ENCODE measurements at regions not wholly inside any gene's neighbourhood (a gene's known extent, or its start where the extent isn't known, plus 50 kb on each side); places are given as distances from the start of the nearest gene placed in this dataset.

- Histone ChIP-seq H2AFZ (ENCODE audit: low read depth, low read length) (no peak overlapping the region), H3K79me2 (replicated peaks; ENCODE audit: insufficient read depth, low read length) (no peaks in the 10 kb centered on the region), H3K9ac (ENCODE audit: low read length) (no peak overlapping the region), H3K27ac (ENCODE audit: low read length) (no peak overlapping the region), H4K20me1 (ENCODE audit: insufficient read depth) (no peaks in the 10 kb centered on the region), H3K4me2 (ENCODE audit: low read length) (no peak overlapping the region), H3K27me3 (ENCODE audit: insufficient read depth, low read depth, low read length) (no peaks in the 10 kb centered on the region), H3K36me3 (ENCODE audit: insufficient read depth, low read length) (no peaks in the 10 kb centered on the region), H3K4me3 (ENCODE audit: low read length) (no peak overlapping the region), H3K9me2 (ENCODE audit: insufficient read depth, low read length) (no peaks in the 10 kb centered on the region), H3F3A (ENCODE audit: insufficient read depth, low read length, poor library complexity, severe bottlenecking) (no peaks in the 10 kb centered on the region), H3K9me3 (ENCODE audit: low read length) (no peaks in the 10 kb centered on the region)
- TF ChIP-seq EP300 (conservative IDR thresholded peaks at IDR 0.05; ENCODE audit: poor library complexity, severe bottlenecking) = no peak
- no peak for TF ChIP-seq POLR2AphosphoS5 (IDR thresholded peaks at IDR 0.05)
- TF ChIP-seq SMC3 (conservative IDR thresholded peaks at IDR 0.05; ENCODE audit: poor library complexity) = no peak
- no peak for TF ChIP-seq TAF1 (IDR thresholded peaks at IDR 0.05; ENCODE audit: low read depth)
- TF ChIP-seq REST (IDR thresholded peaks at IDR 0.05; ENCODE audit: borderline replicate concordance) = no peak
- TF ChIP-seq CTCF (IDR thresholded peaks at IDR 0.05; ENCODE audit: poor library complexity, severe bottlenecking) = no peak
- TF ChIP-seq RAD21 (conservative IDR thresholded peaks at IDR 0.05) = no peak
- TF ChIP-seq EZH2 (IDR thresholded peaks at IDR 0.05; ENCODE audit: borderline replicate concordance, insufficient read depth, low read length, poor library complexity, severe bottlenecking) = no peak
- TF ChIP-seq MXI1 (conservative IDR thresholded peaks at IDR 0.05; ENCODE audit: poor library complexity, severe bottlenecking) = no peak
These were observed 62.7 kb upstream of the MRI1 start for GRCh38 chr19:13701624-13702023.

- no peaks in the 10 kb centered on the region for H3K36me3 ChIP-seq (ENCODE audit: insufficient read depth, low read length)
- no peak overlapping the region for H3K4me3 ChIP-seq (ENCODE audit: low read length)
- no peaks in the 10 kb centered on the region for H3K9me3 ChIP-seq (ENCODE audit: low read length)
- H3K79me2 ChIP-seq (replicated peaks; ENCODE audit: insufficient read depth, low read length) = no peaks in the 10 kb centered on the region
- H3K9me2 ChIP-seq (ENCODE audit: insufficient read depth, low read length) = no peaks in the 10 kb centered on the region
- H3K27ac ChIP-seq (ENCODE audit: low read length) = no peak overlapping the region
- no peaks in the 10 kb centered on the region for H3F3A ChIP-seq (ENCODE audit: insufficient read depth, low read length, poor library complexity, severe bottlenecking)
- no peaks in the 10 kb centered on the region for H4K20me1 ChIP-seq (ENCODE audit: insufficient read depth)
- H3K4me2 ChIP-seq (ENCODE audit: low read length) = no peak overlapping the region
- TF ChIP-seq EP300 (conservative IDR thresholded peaks at IDR 0.05; ENCODE audit: poor library complexity, severe bottlenecking) (no peak), EZH2 (IDR thresholded peaks at IDR 0.05; ENCODE audit: borderline replicate concordance, insufficient read depth, low read length, poor library complexity, severe bottlenecking) (no peak), CTCF (IDR thresholded peaks at IDR 0.05; ENCODE audit: poor library complexity, severe bottlenecking) (no peak), RAD21 (conservative IDR thresholded peaks at IDR 0.05) (no peak)
- H2AFZ ChIP-seq (ENCODE audit: low read depth, low read length) = no peak overlapping the region
- no peaks in the 10 kb centered on the region for H3K27me3 ChIP-seq (ENCODE audit: insufficient read depth, low read depth, low read length)
- H3K9ac ChIP-seq (ENCODE audit: low read length) = no peak overlapping the region
These were observed 63.7 kb upstream of the MRI1 start for GRCh38 chr19:13700621-13701020.

Data from neural cell (in vitro differentiated cells).